ENCODE measurements at regions not wholly inside any gene's neighbourhood (a gene's known extent, or its start where the extent isn't known, plus 50 kb on each side); places are given as distances from the start of the nearest gene placed in this dataset.
"Not testable (repeated sequence)": the region's sequence is repeated elsewhere in the genome, so short reads cannot be mapped to it uniquely, and the experiment has no call there.

- DNase-seq = no peak
Measured at GRCh38 chr6:22752522-22752921, 183.2 kb downstream of the HDGFL1 start.

- DNase-seq = no peak
Measured at GRCh38 chr6:22754061-22754460, 184.7 kb downstream of the HDGFL1 start.

- no peak for DNase-seq
Measured at GRCh38 chr6:22755605-22756004, 186.2 kb downstream of the HDGFL1 start.

GRCh38 chr6:22756365-22756764, 187.0 kb downstream of the HDGFL1 start:
- DNase-seq = no peak

- DNase-seq = no peak
Measured at GRCh38 chr6:22764496-22764895, 195.1 kb downstream of the HDGFL1 start.

GRCh38 chr6:22765015-22765414, 195.6 kb downstream of the HDGFL1 start:
- no peak for DNase-seq

- no peak for DNase-seq
Measured at GRCh38 chr6:22766979-22767378, 197.6 kb downstream of the HDGFL1 start.

GRCh38 chr6:22770054-22770453, 200.7 kb downstream of the HDGFL1 start:
- DNase-seq = no peak

- no peak for DNase-seq
Measured at GRCh38 chr6:22774129-22774528, 204.8 kb downstream of the HDGFL1 start.

GRCh38 chr6:22778438-22778837, 209.1 kb downstream of the HDGFL1 start:
- DNase-seq = not testable (repeated sequence)

GRCh38 chr6:22779062-22779461, 209.7 kb downstream of the HDGFL1 start:
- no peak for DNase-seq

GRCh38 chr6:22783931-22784330, 214.6 kb downstream of the HDGFL1 start:
- no peak for DNase-seq

- DNase-seq = no peak
Measured at GRCh38 chr6:22784601-22785410, 215.4 kb downstream of the HDGFL1 start.

- no peak for DNase-seq
Measured at GRCh38 chr6:22788038-22788437, 218.7 kb downstream of the HDGFL1 start.

GRCh38 chr6:22789315-22789714, 219.9 kb downstream of the HDGFL1 start:
- no peak for DNase-seq

GRCh38 chr6:22794844-22795243, 225.5 kb downstream of the HDGFL1 start:
- no peak for DNase-seq

GRCh38 chr6:22800451-22800850, 231.1 kb downstream of the HDGFL1 start:
- no peak for DNase-seq

GRCh38 chr6:22801831-22802230, 232.5 kb downstream of the HDGFL1 start:
- no peak for DNase-seq

- no peak for DNase-seq
Measured at GRCh38 chr6:22804620-22805261, 235.4 kb downstream of the HDGFL1 start.

GRCh38 chr6:22807261-22807660, 237.9 kb downstream of the HDGFL1 start:
- DNase-seq = no peak

- DNase-seq = no peak
Measured at GRCh38 chr6:22807818-22808217, 238.5 kb downstream of the HDGFL1 start.

- no peak for DNase-seq
Measured at GRCh38 chr6:22808466-22808865, 239.1 kb downstream of the HDGFL1 start.

GRCh38 chr6:22809370-22809769, 240.0 kb downstream of the HDGFL1 start:
- DNase-seq = no peak

- no peak for DNase-seq
Measured at GRCh38 chr6:22819209-22819608, 249.8 kb downstream of the HDGFL1 start.

All from DMS 273 treated with DMSO at 0.1 percent for 48 hours (cell line).